Spleen (tissue), 7 donors: ENCODE measurements at regions not wholly inside any gene's neighbourhood (a gene's known extent, or its start where the extent isn't known, plus 50 kb on each side); places are given as distances from the start of the nearest gene placed in this dataset.

Experiments used
- POLR2A ChIP-seq, 3 donors: fragments of 450-650 bp; IDR thresholded peaks; one replicate each; pipeline ENCODE4 v1.5.1; 2017; ENCODE audit warnings: antibody characterized with exemption in 3 of 3, mild to moderate bottlenecking in 1 of 3
- TF ChIP-seq, protein P1 (sequence below), 11 experiments: fragments of 200-600 bp in 7 of 11; fragments of 450-650 bp in 4 of 11; sonication (generic) in 4 of 11; IDR thresholded peaks in 8 of 11; conservative IDR thresholded peaks in 3 of 11; 1 replicate in 7 of 11; 2 replicates in 4 of 11; pipeline versions ENCODE4 v1.4.0 to v1.8.0; 2016 to 2021; ENCODE audit warnings: antibody characterized with exemption in 11 of 11, inconsistent platforms in 4 of 11, mild to moderate bottlenecking in 1 of 11
- donor health status: DM: no; HTN: no; CAD: no; lungs with moderate emphysema.
- donor health status: DM: no; HTN: no; CAD: no.
- donor health status: DM: no; HTN: no; CAD: no.

- TF ChIP-seq, protein P1, sequence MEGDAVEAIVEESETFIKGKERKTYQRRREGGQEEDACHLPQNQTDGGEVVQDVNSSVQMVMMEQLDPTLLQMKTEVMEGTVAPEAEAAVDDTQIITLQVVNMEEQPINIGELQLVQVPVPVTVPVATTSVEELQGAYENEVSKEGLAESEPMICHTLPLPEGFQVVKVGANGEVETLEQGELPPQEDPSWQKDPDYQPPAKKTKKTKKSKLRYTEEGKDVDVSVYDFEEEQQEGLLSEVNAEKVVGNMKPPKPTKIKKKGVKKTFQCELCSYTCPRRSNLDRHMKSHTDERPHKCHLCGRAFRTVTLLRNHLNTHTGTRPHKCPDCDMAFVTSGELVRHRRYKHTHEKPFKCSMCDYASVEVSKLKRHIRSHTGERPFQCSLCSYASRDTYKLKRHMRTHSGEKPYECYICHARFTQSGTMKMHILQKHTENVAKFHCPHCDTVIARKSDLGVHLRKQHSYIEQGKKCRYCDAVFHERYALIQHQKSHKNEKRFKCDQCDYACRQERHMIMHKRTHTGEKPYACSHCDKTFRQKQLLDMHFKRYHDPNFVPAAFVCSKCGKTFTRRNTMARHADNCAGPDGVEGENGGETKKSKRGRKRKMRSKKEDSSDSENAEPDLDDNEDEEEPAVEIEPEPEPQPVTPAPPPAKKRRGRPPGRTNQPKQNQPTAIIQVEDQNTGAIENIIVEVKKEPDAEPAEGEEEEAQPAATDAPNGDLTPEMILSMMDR (IDR thresholded peaks at IDR 0.05 in 8 of 11, conservative IDR thresholded peaks at IDR 0.05 in 3 of 11) = no peak
- no peak for TF ChIP-seq POLR2A (IDR thresholded peaks at IDR 0.05)
These were observed 267.9 kb upstream of the CITED2 start for GRCh38 chr6:139642346-139642745.
